ENCODE measurements at regions not wholly inside any gene's neighbourhood (a gene's known extent, or its start where the extent isn't known, plus 50 kb on each side); places are given as distances from the start of the nearest gene placed in this dataset.

DNA sequence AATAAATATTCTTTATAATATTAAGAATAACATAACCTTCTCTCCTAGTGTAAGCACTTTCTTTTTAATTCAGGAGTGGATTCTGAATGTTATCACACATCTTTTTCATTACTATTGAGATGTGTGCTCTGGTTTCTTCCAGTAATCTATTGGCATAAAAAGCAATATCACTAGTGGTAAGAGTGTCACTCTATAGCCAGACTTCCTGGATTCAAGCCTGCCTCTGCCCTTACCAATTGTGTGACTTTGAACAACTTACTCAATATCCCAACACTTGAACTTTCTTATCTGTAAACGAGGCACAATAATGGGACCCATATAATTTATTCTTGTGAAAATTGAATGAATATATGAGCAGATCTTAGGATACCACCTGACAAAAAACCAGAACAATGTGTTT lies 71.0 kb downstream of the SEM1 start:
- WGBS: 78% methylated on average over 1 of the region's 1 CpG
- intact Hi-C loops (cut with DNase I): no loop called here
- no peak for TF ChIP-seq POLR2AphosphoS5 (IDR thresholded peaks at IDR 0.05)
- TF ChIP-seq EP300 (IDR thresholded peaks at IDR 0.05): no peak
- TF ChIP-seq POLR2A (IDR thresholded peaks at IDR 0.05; ENCODE audit: low read depth): no peak
- TF ChIP-seq, protein P1, sequence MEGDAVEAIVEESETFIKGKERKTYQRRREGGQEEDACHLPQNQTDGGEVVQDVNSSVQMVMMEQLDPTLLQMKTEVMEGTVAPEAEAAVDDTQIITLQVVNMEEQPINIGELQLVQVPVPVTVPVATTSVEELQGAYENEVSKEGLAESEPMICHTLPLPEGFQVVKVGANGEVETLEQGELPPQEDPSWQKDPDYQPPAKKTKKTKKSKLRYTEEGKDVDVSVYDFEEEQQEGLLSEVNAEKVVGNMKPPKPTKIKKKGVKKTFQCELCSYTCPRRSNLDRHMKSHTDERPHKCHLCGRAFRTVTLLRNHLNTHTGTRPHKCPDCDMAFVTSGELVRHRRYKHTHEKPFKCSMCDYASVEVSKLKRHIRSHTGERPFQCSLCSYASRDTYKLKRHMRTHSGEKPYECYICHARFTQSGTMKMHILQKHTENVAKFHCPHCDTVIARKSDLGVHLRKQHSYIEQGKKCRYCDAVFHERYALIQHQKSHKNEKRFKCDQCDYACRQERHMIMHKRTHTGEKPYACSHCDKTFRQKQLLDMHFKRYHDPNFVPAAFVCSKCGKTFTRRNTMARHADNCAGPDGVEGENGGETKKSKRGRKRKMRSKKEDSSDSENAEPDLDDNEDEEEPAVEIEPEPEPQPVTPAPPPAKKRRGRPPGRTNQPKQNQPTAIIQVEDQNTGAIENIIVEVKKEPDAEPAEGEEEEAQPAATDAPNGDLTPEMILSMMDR (IDR thresholded peaks at IDR 0.05): no peak

GRCh38 chr7:96637522-96637921 lies 72.1 kb downstream of the SEM1 start:
- no peak overlapping the region for H3K4me3 ChIP-seq
- H3K36me3 ChIP-seq: no peaks in the 10 kb centered on the region
- intact Hi-C loops (cut with DNase I): no loop called here
- no peak for DNase-seq (ENCODE audit: extremely low spot score)
- H3K27ac ChIP-seq (replicated peaks in 1 of 4): no peak overlapping the region
- H3K4me1 ChIP-seq: no peaks in the 10 kb centered on the region
- H3K9me3 ChIP-seq: no peaks in the 10 kb centered on the region
- TF ChIP-seq POLR2A (IDR thresholded peaks at IDR 0.05; ENCODE audit: low read depth) (no peak), EP300 (IDR thresholded peaks at IDR 0.05) (no peak), POLR2AphosphoS5 (IDR thresholded peaks at IDR 0.05) (no peak)
- TF ChIP-seq, protein P1 (IDR thresholded peaks at IDR 0.05): no peak
- no peaks in the 10 kb centered on the region for H3K27me3 ChIP-seq

More for the DNA sequence above, 71.0 kb downstream of the SEM1 start:
- no peaks in the 10 kb centered on the region for H3K4me1 ChIP-seq
- H3K4me3 ChIP-seq: no peak overlapping the region
- H3K9me3 ChIP-seq: no peaks in the 10 kb centered on the region
- H3K27me3 ChIP-seq: no peaks in the 10 kb centered on the region
- H3K36me3 ChIP-seq: no peaks in the 10 kb centered on the region
- no peak for DNase-seq (ENCODE audit: extremely low spot score)
- no peak overlapping the region for H3K27ac ChIP-seq (replicated peaks in 1 of 4)

- intact Hi-C loops (cut with DNase I): no loop called here
- Histone ChIP-seq H3K27me3 (no peaks in the 10 kb centered on the region), H3K36me3 (no peaks in the 10 kb centered on the region), H3K4me3 (no peak overlapping the region), H3K9me3 (no peaks in the 10 kb centered on the region), H3K27ac (replicated peaks in 1 of 4) (no peak overlapping the region), H3K4me1 (no peaks in the 10 kb centered on the region)
- DNase-seq (ENCODE audit: extremely low spot score): no peak
- 89% methylated on average over 3 of the region's 3 CpGs for WGBS
- TF ChIP-seq EP300 (IDR thresholded peaks at IDR 0.05): no peak
- TF ChIP-seq, protein P1 (IDR thresholded peaks at IDR 0.05): no peak
- TF ChIP-seq POLR2AphosphoS5 (IDR thresholded peaks at IDR 0.05): no peak
- no peak for TF ChIP-seq POLR2A (IDR thresholded peaks at IDR 0.05; ENCODE audit: low read depth)
Observed at GRCh38 chr7:96636979-96637378, 72.7 kb downstream of the SEM1 start.

DNA sequence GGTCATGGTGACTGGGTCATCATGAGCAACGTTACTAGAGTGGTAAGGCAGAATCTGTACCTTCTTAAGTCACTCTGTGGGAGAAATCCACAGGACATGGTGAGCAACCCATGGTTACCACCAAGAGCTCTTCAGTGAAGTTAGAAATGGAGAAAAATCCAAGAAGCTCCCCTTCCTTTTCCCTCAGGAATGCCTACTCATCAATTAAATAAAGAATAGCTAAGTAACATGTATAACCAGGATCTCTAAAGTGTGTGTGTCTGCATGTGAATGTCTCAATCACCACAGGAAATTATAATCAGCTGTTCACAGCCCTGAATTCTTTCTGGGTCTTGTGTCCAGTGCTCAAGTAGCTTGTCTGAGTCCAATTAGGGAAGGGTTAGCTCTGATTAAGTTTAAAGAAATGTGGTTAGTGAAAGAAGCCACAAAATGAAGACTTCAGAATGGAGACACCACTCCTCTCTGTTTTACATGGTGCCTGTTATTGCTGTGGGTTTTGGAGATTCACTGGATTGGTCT lies 73.2 kb downstream of the SEM1 start:
- WGBS: 87% methylated on average over 1 of the region's 1 CpG
- H3K4me3 ChIP-seq: no peak overlapping the region

More for the DNA sequence above, 73.2 kb downstream of the SEM1 start:
- Histone ChIP-seq H3K36me3 (no peaks in the 10 kb centered on the region), H3K27me3 (no peaks in the 10 kb centered on the region), H3K4me1 (no peaks in the 10 kb centered on the region), H3K9me3 (no peaks in the 10 kb centered on the region), H3K27ac (replicated peaks in 1 of 4) (no peak overlapping the region)
- TF ChIP-seq POLR2A (IDR thresholded peaks at IDR 0.05; ENCODE audit: low read depth): no peak
- TF ChIP-seq EP300 (IDR thresholded peaks at IDR 0.05): no peak
- TF ChIP-seq, protein P1 (IDR thresholded peaks at IDR 0.05): no peak
- no peak for TF ChIP-seq POLR2AphosphoS5 (IDR thresholded peaks at IDR 0.05)
- DNase-seq (ENCODE audit: extremely low spot score): no peak
- intact Hi-C loops (cut with DNase I): no loop called here
